ENCODE measurements at regions not wholly inside any gene's neighbourhood (a gene's known extent, or its start where the extent isn't known, plus 50 kb on each side); places are given as distances from the start of the nearest gene placed in this dataset.

GRCh38 chr13:110825516-110825915 lies 89.4 kb downstream of the ANKRD10 start:
- intact Hi-C loops (cut with DNase I), result no loop called here
- no peak for DNase-seq (ENCODE audit: low spot score)

DNA sequence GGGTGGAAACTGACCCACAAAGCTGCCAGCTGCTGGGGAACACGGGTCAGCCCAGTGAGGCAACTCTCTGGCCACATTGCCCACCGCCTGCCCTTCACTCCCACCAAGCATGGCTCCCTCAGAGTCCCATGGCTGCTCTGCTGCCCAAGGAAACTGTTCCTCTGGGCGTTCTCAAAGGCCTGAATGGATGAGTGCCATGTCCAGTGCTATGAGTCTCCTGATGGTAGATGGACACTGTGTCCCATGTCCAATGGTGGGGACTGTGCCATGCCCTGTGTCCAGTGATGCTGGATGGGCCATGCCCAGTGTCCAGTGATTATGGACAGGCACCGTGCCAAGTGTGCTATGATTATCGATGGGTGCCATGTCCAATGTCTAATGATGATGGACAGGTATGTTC lies 88.8 kb downstream of the ANKRD10 start:
- intact Hi-C loops (cut with DNase I), result no loop called here
- DNase-seq (ENCODE audit: low spot score), result no peak

DNA sequence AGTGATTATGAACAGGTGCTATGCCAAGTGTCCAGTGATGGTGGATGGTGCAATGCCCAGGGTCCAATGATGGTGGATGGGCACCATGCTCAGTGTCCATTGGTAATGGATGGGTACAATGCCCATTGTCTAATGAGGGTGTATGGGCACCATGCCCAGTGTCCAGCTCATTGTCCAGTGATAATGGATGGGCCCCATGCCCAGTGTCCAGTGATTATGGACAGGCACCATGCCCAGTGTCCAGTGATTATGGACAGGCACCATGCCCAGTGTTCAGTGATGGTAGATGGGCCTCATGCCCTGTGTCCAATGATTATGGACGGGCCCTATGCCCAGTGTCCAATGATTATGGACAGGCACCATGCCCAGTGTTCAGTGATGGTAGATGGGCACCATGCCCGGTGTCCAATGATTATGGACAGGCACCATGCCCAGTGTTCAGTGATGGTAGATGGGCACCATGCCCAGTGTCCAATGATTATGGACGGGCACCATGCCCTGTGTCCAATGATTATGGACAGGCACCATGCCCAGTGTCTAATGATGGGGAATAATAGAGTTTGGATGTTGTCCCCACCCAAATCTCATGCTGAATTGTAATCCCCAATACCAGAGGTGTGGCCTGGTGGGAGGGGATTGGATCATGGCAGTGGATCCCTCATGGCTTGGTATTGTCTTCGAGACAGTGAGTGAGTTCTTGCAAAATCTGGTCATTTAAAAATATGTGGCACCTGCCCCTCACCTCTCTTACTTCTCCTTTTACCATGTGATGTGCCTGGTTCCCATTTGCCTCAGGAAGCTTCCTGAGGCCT lies 87.8 kb downstream of the ANKRD10 start:
- no peak for DNase-seq (ENCODE audit: low spot score)

More for the DNA sequence above, 87.8 kb downstream of the ANKRD10 start:
- intact Hi-C loops (cut with DNase I), result no loop called here

All from cardiac septum (tissue), 1 donor.